K562 (cell line): ENCODE measurements at regions not wholly inside any gene's neighbourhood (a gene's known extent, or its start where the extent isn't known, plus 50 kb on each side); places are given as distances from the start of the nearest gene placed in this dataset.
"Not testable (repeated sequence)": the region's sequence is repeated elsewhere in the genome, so short reads cannot be mapped to it uniquely, and the experiment has no call there.

Experiments used
- ATAC-seq: fragments of 200-7000 bp; cut with Tn5 transposase; 3 replicates; pipeline ENCODE4 v1.9.1; 2020; ENCODE audit warnings: moderate library complexity
- BruUV-seq: library from RNA; stranded (reverse); fragments of 400-500 nt; replicated peaks from 2 replicates; lab custom pipeline; 2021; lab: Mats Ljungman, UMichigan
- CTCF ChIA-PET: fragments of 300-600 bp; formaldehyde crosslinking; extraction: SDS; loops from one replicate; lab custom pipeline; 2021; ENCODE audit warnings: low intra/inter-chr PET ratio; lab: Yijun Ruan, JAX
- POLR2A ChIA-PET: fragments of 300-600, 350-650 bp; sonication (Branson Sonifier 250); formaldehyde crosslinking; extraction: SDS; loops from one replicate; lab custom pipeline; 2021; ENCODE audit warnings: antibody characterized with exemption, inconsistent platforms; lab: Yijun Ruan, JAX
- DNase-seq, 4 experiments: peaks; one replicate each; pipeline versions ENCODE4 v3.0.0 to v3.0.0-alpha.2; 2011 to 2018; ENCODE audit warnings: low spot score in 3 of 4, mixed read lengths in 3 of 4; ENCODE audit errors: extremely low read depth in 1 of 4
- FAIRE-seq: peaks from 2 replicates; lab custom pipeline; 2011; peaks lifted over from hg19 to GRCh38; lab: Jason Lieb, UNC
- H2AFZ ChIP-seq: 2 replicates; pipeline ENCODE4 v1.6.0; 2011; ENCODE audit warnings: low read depth, low read length, control low read depth, inconsistent platforms
- H3K27ac ChIP-seq: fragments of 200-600 bp; 3 replicates; pipeline ENCODE4 v1.8.0; 2011; ENCODE audit warnings: low read depth, mild to moderate bottlenecking, control low read depth, inconsistent platforms, low read length, moderate library complexity, mixed read lengths; ENCODE audit errors: extremely low read depth
- H3K27me3 ChIP-seq, 2 experiments: fragments of 300-600 bp in 1 of 2; 2 replicates in 1 of 2; 3 replicates in 1 of 2; pipeline versions ENCODE4 v1.6.0 to v1.8.0; 2011; ENCODE audit warnings: inconsistent platforms in 2 of 2, low read length in 2 of 2, mild to moderate bottlenecking in 1 of 2, mixed read lengths in 1 of 2, moderate library complexity in 1 of 2; ENCODE audit not compliant: control insufficient read depth in 2 of 2, insufficient read depth in 2 of 2
- H3K36me3 ChIP-seq: fragments of 300-600 bp; 3 replicates; pipeline ENCODE4 v1.8.0; 2011; ENCODE audit warnings: mild to moderate bottlenecking, low read length, inconsistent platforms; ENCODE audit not compliant: control insufficient read depth, insufficient read depth
- H3K4me1 ChIP-seq, 2 experiments: fragments of 200-600 bp in 1 of 2; replicated peaks in 1 of 2; 2 replicates in 1 of 2; 3 replicates in 1 of 2; pipeline versions ENCODE4 v1.5.1 to v1.8.0; 2011; ENCODE audit warnings: inconsistent platforms in 2 of 2, low read length in 2 of 2, mild to moderate bottlenecking in 1 of 2, mixed read lengths in 1 of 2, moderate library complexity in 1 of 2; ENCODE audit not compliant: control insufficient read depth in 2 of 2, insufficient read depth in 2 of 2
- H3K4me2 ChIP-seq: 2 replicates; pipeline ENCODE4 v1.6.1; 2011; ENCODE audit warnings: low read length, control low read depth, inconsistent platforms, mixed read lengths; ENCODE audit not compliant: insufficient read depth
- H3K4me3 ChIP-seq: fragments of 200-600 bp; sonication (generic), shearing (Covaris generic); 2 replicates; pipeline ENCODE4 v1.5.1; 2016; ENCODE audit warnings: control low read depth, inconsistent platforms
- H3K79me2 ChIP-seq: fragments of 200-600 bp; 3 replicates; pipeline ENCODE4 v1.8.0; 2011; ENCODE audit warnings: low read length, inconsistent platforms; ENCODE audit not compliant: control insufficient read depth, insufficient read depth
- H3K9ac ChIP-seq, 2 experiments: 2 replicates each; pipeline versions ENCODE4 v1.6.0 to v1.6.1; 2011; ENCODE audit warnings: low read depth in 2 of 2, low read length in 2 of 2, control low read depth in 1 of 2, inconsistent platforms in 1 of 2, mild to moderate bottlenecking in 1 of 2, mixed read lengths in 1 of 2; ENCODE audit not compliant: insufficient read depth in 1 of 2
- H3K9me1 ChIP-seq: one replicate; pipeline ENCODE4 v1.6.0; 2011; ENCODE audit warnings: inconsistent platforms, mild to moderate bottlenecking, low read length, moderate library complexity; ENCODE audit not compliant: control insufficient read depth, insufficient read depth
- H3K9me3 ChIP-seq: replicated peaks from 2 replicates; pipeline ENCODE4 v1.5.1; 2011; ENCODE audit warnings: low read depth, low read length, inconsistent platforms; ENCODE audit not compliant: control insufficient read depth, insufficient read depth
- H4K20me1 ChIP-seq: replicated peaks from 2 replicates; pipeline ENCODE4 v1.6.1; 2011; ENCODE audit warnings: low read length, inconsistent platforms, mixed read lengths; ENCODE audit not compliant: control insufficient read depth, insufficient read depth
- WGBS: fragments of 100-300 bp; shearing (Covaris generic); methylation state at CpG from one replicate; pipeline ENCODE4 v1.1.6; 2016; ENCODE audit warnings: low coverage, mixed read lengths; ENCODE audit not compliant: insufficient coverage; ENCODE audit errors: missing lambda C conversion rate; 5-methylcytosine and 5-hydroxymethylcytosine counted together
- in situ Hi-C: fragments of 300-500 bp; cut with MboI; formaldehyde crosslinking; loops from 4 replicates; pipeline ENCODE4 v1.15.0; 2018; ENCODE audit warnings: inconsistent platforms, mixed read lengths
- intact Hi-C: fragments of 100-400 bp; cut with micrococcal nuclease; formaldehyde crosslinking; loops from 2 replicates; pipeline ENCODE4 v1.14.2; 2022

DNA sequence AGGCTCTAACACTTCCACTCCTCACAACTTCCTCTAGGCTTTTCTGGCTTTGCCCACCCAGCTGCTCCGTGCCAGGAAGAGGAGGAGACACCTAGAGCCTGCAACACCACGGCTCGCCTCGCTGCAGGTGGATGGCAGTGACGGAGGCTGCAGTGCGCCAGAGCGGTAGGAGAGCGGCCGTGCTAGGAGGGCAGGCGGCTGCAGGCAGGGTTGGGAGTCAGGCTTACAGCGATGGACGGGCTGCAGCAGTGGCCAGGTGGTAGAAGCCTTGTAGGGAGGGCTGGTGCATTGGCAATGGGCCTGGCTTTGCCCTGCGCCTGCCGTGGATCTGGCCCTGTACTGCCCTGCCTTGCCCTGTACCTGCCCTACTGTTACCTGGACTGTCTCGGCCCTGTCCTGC, 4896.0 kb upstream of the OR11H1 start:
- FAIRE-seq, H3K9me1 ChIP-seq, POLR2A ChIA-PET, H3K9me3 ChIP-seq, H3K9ac ChIP-seq, BruUV-seq, H3K4me1 ChIP-seq, CTCF ChIA-PET, H3K4me2 ChIP-seq, H3K4me3 ChIP-seq, H3K36me3 ChIP-seq, DNase-seq, in situ Hi-C loops, H3K27ac ChIP-seq, H4K20me1 ChIP-seq, intact Hi-C loops, H2AFZ ChIP-seq, H3K27me3 ChIP-seq, ATAC-seq, H3K79me2 ChIP-seq: not testable (repeated sequence)
- no CpG with 5 or more reads among the region's 15 CpGs for WGBS

DNA sequence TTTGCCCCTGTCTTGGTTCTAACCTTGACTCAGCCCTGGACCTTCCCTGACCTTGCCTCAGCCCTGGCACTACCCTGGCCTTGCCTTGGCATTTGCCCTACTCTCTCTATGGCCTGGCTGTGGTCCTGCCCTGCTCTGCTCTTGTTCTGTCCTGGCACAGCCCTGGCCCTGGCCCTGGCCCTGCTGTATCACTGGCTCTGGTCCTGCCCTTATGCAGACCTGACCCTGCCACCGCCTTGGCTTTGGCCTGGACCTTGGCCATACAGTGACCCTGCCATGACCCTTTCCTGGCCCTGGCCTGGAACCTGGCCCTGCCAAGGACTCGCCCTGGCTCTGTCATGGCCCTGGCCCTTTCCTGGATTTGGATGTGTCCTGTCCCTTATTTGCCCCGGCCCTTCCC, 4892.7 kb upstream of the OR11H1 start:
- H4K20me1 ChIP-seq, H3K9ac ChIP-seq, H3K79me2 ChIP-seq, H2AFZ ChIP-seq, H3K27me3 ChIP-seq, CTCF ChIA-PET, ATAC-seq, FAIRE-seq, DNase-seq, H3K27ac ChIP-seq, intact Hi-C loops, H3K36me3 ChIP-seq, H3K9me1 ChIP-seq, H3K4me2 ChIP-seq, POLR2A ChIA-PET, H3K4me1 ChIP-seq, H3K9me3 ChIP-seq, in situ Hi-C loops, BruUV-seq, H3K4me3 ChIP-seq: not testable (repeated sequence)
- WGBS, result no CpG with 5 or more reads among the region's 3 CpGs

DNA sequence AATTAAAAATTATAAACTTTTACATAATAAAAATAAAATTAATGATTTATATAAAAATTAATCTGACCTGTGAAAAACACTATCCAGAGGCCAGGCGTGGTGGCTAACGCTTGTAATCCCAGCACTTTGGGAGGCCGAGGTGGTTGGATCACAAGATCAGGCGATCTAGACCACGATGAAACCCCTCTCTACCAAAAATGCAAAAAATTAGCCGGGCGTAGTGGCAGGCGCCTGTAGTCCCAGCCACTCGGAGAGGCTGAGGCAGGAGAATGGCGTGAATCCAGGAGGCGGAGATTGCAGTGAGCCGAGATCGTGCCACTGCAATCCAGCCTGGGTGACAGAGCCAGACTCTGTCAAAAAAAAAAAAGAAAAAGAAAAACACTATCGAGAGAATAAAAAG, 4865.2 kb upstream of the OR11H1 start:
- intact Hi-C loops, ATAC-seq, CTCF ChIA-PET, H3K4me2 ChIP-seq, H3K9me1 ChIP-seq, H4K20me1 ChIP-seq, H3K36me3 ChIP-seq, H3K9ac ChIP-seq, FAIRE-seq, BruUV-seq, H3K27me3 ChIP-seq, in situ Hi-C loops, POLR2A ChIA-PET, H3K79me2 ChIP-seq, DNase-seq, H3K9me3 ChIP-seq, H3K4me3 ChIP-seq, H3K4me1 ChIP-seq, H3K27ac ChIP-seq, H2AFZ ChIP-seq: not testable (repeated sequence)
- WGBS, result 0% methylated on average over 5 of the region's 14 CpGs

DNA sequence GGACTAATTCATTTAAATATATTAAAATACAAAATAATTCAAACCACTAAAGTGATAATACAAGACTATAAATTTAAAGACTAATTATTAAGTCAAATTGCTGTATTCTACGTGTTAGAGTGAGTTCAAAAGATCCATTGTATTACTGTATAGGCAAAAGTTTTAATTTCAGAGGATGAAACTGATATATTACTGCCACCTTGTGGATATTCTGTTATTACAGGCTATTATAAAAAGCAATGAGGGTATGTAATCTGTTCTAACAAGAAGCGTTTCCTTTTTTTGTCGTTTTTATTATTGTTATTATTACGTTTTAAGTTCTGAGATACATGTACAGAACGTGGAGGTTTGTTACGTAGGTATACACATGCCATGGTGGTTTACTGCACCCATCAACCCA, 4854.9 kb upstream of the OR11H1 start:
- ATAC-seq, H3K79me2 ChIP-seq, in situ Hi-C loops, H3K9me1 ChIP-seq, CTCF ChIA-PET, H3K9me3 ChIP-seq, H3K9ac ChIP-seq, H3K27ac ChIP-seq, BruUV-seq, POLR2A ChIA-PET, H3K4me2 ChIP-seq, H3K4me3 ChIP-seq, H3K4me1 ChIP-seq, H3K27me3 ChIP-seq, FAIRE-seq, intact Hi-C loops, H3K36me3 ChIP-seq, DNase-seq, H2AFZ ChIP-seq, H4K20me1 ChIP-seq: not testable (repeated sequence)
- WGBS, result 0% methylated on average over 3 of the region's 6 CpGs
